Activated CD8-positive, alpha-beta T cell treated with anti-CD3 and anti-CD28 coated beads, Interleukin-2, amount 10 ng/mL, durations not matched to agents 7 days and 5 days (primary cell): ENCODE measurements at regions not wholly inside any gene's neighbourhood (a gene's known extent, or its start where the extent isn't known, plus 50 kb on each side); places are given as distances from the start of the nearest gene placed in this dataset.

Experiments used
- ATAC-seq: fragments of 150-1000 bp; cut with Tn5 transposase; one replicate; pipeline ENCODE4 v1.10.0; 2021; ENCODE audit warnings: moderate library complexity
- CTCF ChIA-PET: fragments of 350-600 bp; sonication (Branson Sonifier 250); formaldehyde crosslinking; loops from one replicate; lab custom pipeline; 2021; ENCODE audit warnings: antibody characterized with exemption; lab: Charles Lee
- POLR2A ChIA-PET: fragments of 350-600 bp; sonication (Branson Sonifier 250); formaldehyde crosslinking; loops from one replicate; lab custom pipeline; 2021; ENCODE audit warnings: antibody characterized with exemption; lab: Charles Lee
- DNase-seq: peaks from one replicate; pipeline ENCODE4 v3.0.0-alpha.2; 2020
- H3K27ac Mint-ChIP-seq: one replicate; pipeline ENCODE4 v1.8.0; 2021; ENCODE audit warnings: mild to moderate bottlenecking, mixed read lengths
- H3K27me3 Mint-ChIP-seq: one replicate; pipeline ENCODE4 v1.8.0; 2021; ENCODE audit warnings: low read depth, mixed read lengths
- H3K36me3 Mint-ChIP-seq: one replicate; pipeline ENCODE4 v1.8.0; 2021; ENCODE audit warnings: low read depth, mixed read lengths
- H3K4me1 Mint-ChIP-seq: one replicate; pipeline ENCODE4 v1.8.0; 2021; ENCODE audit warnings: low read depth, mixed read lengths
- H3K4me3 Mint-ChIP-seq: one replicate; pipeline ENCODE4 v1.8.0; 2021; ENCODE audit warnings: mild to moderate bottlenecking, mixed read lengths
- H3K9me3 Mint-ChIP-seq: one replicate; pipeline ENCODE4 v1.8.0; 2022; ENCODE audit warnings: mixed read lengths; ENCODE audit not compliant: insufficient read depth

- H3K36me3 Mint-ChIP-seq: no peaks in the 10 kb centered on the region
- ATAC-seq (no peak), DNase-seq (no peak)
- ChIA-PET POLR2A (no interaction called here), CTCF (no interaction called here)
- H3K4me1 Mint-ChIP-seq: no peaks in the 10 kb centered on the region
- H3K27ac Mint-ChIP-seq: no peak overlapping the region
- H3K9me3 Mint-ChIP-seq: no peaks in the 10 kb centered on the region
- H3K27me3 Mint-ChIP-seq: no peaks in the 10 kb centered on the region
- no peak overlapping the region for H3K4me3 Mint-ChIP-seq
Measured at GRCh38 chr14:76551906-76552305, 176.0 kb downstream of the ESRRB start.

DNA sequence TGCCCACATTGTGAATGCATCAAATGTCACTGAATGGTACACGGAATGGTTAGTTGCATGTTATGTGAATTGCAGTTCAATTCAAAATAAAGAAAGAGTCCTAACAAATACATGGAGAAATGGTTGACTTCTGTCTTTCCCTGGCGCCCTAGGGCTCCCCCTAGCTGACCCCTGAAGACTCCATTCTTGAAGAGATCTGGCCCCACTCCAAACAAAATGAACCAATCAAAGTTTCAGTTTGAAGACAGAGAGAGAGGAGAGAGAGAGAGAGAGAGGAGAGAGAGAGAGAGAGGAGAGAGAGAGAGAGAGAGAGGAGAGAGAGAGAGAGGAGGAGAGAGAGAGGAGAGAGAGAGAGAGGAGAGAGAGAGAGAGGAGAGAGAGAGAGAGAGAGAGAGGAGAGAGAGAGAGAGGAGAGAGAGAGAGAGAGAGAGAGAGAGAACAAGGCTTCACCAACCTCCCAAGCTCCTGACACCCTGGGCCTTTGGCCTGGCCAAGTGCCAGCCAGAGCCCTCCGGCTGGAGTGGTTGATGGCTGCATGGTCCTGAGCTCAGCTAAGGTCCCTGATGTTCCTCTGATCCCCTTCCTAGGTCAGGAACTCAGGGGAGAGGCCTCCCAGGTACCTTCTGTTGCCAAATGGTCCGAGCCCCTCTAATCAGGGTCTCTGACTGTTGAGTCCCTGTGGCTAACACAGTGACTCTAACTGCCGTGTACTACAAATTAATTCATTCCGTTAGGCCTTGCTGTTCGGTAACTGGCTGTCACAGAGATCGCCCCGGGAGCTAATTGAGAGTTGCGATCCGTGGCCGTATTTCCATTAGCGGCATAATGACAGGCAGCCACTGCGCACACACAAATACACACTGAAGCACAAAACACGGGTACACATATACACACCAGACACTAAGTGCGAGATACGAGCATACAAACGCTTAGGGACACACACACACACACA is 188.8 kb downstream of the ESRRB start:
- ChIA-PET CTCF (interaction anchor here (0.6 kb wide), 1 partner anchor 426 kb away, joined by 3 read pairs; no protein-coding TSS in a partner anchor), POLR2A (no interaction called here)
- H3K27me3 Mint-ChIP-seq: peaks cover 3% of the 10 kb centered on the region
- no peak for DNase-seq
- no peak for ATAC-seq
- H3K4me1 Mint-ChIP-seq: no peaks in the 10 kb centered on the region
- no peaks in the 10 kb centered on the region for H3K9me3 Mint-ChIP-seq
- no peak overlapping the region for H3K27ac Mint-ChIP-seq
- no peak overlapping the region for H3K4me3 Mint-ChIP-seq
- H3K36me3 Mint-ChIP-seq: no peaks in the 10 kb centered on the region

DNA sequence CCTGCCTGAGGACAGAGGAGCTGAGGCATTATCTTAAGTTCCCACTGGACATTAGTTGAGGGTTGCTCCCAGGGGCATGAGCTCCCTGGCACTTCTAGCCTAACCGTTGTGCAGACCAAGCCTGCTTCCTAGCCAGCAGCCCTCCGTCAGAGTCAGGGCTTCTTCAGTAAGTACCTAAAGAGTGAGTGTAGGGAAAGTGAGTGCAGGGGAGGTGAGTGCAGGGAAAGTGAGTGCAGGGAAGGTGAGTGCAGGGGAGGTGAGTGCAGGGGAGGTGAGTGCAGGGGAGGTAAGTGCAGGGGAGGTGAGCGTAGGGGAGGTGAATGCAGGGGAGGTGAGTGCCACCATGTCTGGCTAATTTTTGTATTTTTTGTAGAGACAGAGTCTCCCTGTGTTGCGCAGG is 190.5 kb downstream of the ESRRB start:
- H3K27me3 Mint-ChIP-seq: peaks cover 3% of the 10 kb centered on the region
- DNase-seq (no peak), ATAC-seq (no peak)
- no peaks in the 10 kb centered on the region for H3K9me3 Mint-ChIP-seq
- H3K4me3 Mint-ChIP-seq: no peak overlapping the region
- no peaks in the 10 kb centered on the region for H3K4me1 Mint-ChIP-seq
- CTCF ChIA-PET: no interaction called here
- H3K27ac Mint-ChIP-seq: no peak overlapping the region
- POLR2A ChIA-PET: no interaction called here
- H3K36me3 Mint-ChIP-seq: no peaks in the 10 kb centered on the region

GRCh38 chr14:76574416-76575095 is 186.7 kb upstream of the VASH1 start:
- no peaks in the 10 kb centered on the region for H3K9me3 Mint-ChIP-seq
- no peak for ATAC-seq
- H3K4me3 Mint-ChIP-seq: no peak overlapping the region
- ChIA-PET POLR2A (no interaction called here), CTCF (no interaction called here)
- no peak for DNase-seq
- no peaks in the 10 kb centered on the region for H3K36me3 Mint-ChIP-seq
- H3K27me3 Mint-ChIP-seq: no peaks in the 10 kb centered on the region
- H3K4me1 Mint-ChIP-seq: no peaks in the 10 kb centered on the region
- H3K27ac Mint-ChIP-seq: no peak overlapping the region

- no peak for ATAC-seq
- no peak for DNase-seq
- CTCF ChIA-PET: no interaction called here
- POLR2A ChIA-PET: no interaction called here
- H3K27me3 Mint-ChIP-seq: no peaks in the 10 kb centered on the region
- no peaks in the 10 kb centered on the region for H3K9me3 Mint-ChIP-seq
- no peaks in the 10 kb centered on the region for H3K36me3 Mint-ChIP-seq
- H3K4me1 Mint-ChIP-seq: no peaks in the 10 kb centered on the region
- no peak overlapping the region for H3K4me3 Mint-ChIP-seq
- H3K27ac Mint-ChIP-seq: no peak overlapping the region
Measured at GRCh38 chr14:76575108-76575507, 186.2 kb upstream of the VASH1 start.

DNA sequence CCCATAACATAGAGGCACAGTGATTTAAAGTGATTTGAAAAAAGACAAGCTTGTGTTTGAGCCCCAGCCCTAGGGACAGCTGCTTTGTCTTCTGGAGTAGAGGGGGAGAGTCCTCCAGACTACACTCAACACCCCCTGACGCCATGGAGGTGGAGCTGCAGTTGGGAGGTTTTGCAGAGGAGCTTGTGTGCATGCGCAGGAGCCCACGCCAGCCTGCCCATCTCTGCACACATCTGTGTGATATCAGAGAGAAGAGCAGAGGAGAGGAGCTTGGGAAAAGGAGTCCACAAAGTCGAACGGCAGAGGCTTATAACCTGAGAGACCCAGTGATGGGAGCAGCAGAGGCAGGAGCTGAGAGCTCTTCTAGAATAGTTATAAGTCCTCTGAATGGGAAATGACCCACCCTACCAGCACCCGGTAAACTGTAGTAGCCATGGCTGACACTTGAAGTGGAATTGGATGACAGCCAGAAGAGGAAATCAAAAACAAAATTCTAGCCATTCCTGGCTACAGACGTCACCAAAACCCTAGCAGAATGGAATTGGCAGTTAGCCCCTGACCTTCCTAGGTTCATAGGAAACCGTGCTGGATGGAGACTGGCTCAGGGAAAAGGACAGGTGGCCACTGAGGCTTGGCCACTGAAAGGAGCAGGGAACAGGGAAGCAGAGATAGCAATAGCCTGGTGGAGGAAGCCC is 185.1 kb upstream of the VASH1 start:
- Mint-ChIP-seq H3K9me3 (no peaks in the 10 kb centered on the region), H3K27ac (no peak overlapping the region), H3K27me3 (no peaks in the 10 kb centered on the region), H3K4me3 (no peak overlapping the region), H3K4me1 (no peaks in the 10 kb centered on the region), H3K36me3 (no peaks in the 10 kb centered on the region)
- ChIA-PET CTCF (interaction anchor here (0.5 kb wide), 1 partner anchor 617 kb away, joined by 3 read pairs; no protein-coding TSS in a partner anchor), POLR2A (no interaction called here)
- ATAC-seq (no peak), DNase-seq (no peak)

GRCh38 chr14:76577090-76577489 is 184.2 kb upstream of the VASH1 start:
- Mint-ChIP-seq H3K36me3 (no peaks in the 10 kb centered on the region), H3K4me1 (no peaks in the 10 kb centered on the region), H3K9me3 (no peaks in the 10 kb centered on the region), H3K27me3 (no peaks in the 10 kb centered on the region), H3K27ac (no peak overlapping the region), H3K4me3 (no peak overlapping the region)
- ChIA-PET CTCF (no interaction called here), POLR2A (no interaction called here)
- ATAC-seq (no peak), DNase-seq (no peak)

GRCh38 chr14:76577837-76578236 is 183.4 kb upstream of the VASH1 start:
- H3K4me1 Mint-ChIP-seq: no peaks in the 10 kb centered on the region
- POLR2A ChIA-PET: no interaction called here
- no peak for DNase-seq
- H3K4me3 Mint-ChIP-seq: no peak overlapping the region
- H3K27ac Mint-ChIP-seq: no peak overlapping the region
- H3K27me3 Mint-ChIP-seq: no peaks in the 10 kb centered on the region
- H3K36me3 Mint-ChIP-seq: no peaks in the 10 kb centered on the region
- CTCF ChIA-PET: no interaction called here
- no peaks in the 10 kb centered on the region for H3K9me3 Mint-ChIP-seq
- ATAC-seq: no peak

- DNase-seq: no peak
- no peak for ATAC-seq
- ChIA-PET CTCF (no interaction called here), POLR2A (no interaction called here)
- Mint-ChIP-seq H3K9me3 (no peaks in the 10 kb centered on the region), H3K27me3 (no peaks in the 10 kb centered on the region), H3K4me1 (no peaks in the 10 kb centered on the region), H3K27ac (no peak overlapping the region), H3K4me3 (no peak overlapping the region), H3K36me3 (no peaks in the 10 kb centered on the region)
Measured at GRCh38 chr14:76580399-76580798, 180.9 kb upstream of the VASH1 start.

DNA sequence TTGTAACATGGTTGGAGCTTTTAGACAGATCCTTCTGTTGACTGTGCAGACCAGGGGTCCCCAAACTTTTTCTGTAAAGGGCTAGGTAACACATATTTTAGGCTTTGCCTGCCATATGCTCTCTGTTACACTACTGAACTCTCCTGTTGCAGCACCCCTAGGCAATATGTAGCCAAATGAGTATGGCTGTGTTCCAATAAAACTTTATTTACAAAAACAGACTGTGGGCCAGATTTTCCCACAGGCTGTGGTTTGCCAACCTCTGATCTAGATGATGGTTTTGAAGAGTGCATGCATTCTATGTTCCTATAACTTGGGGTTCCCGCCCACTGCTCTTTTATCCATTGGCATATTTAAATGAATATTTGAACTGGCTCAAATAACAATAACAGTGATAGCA is 180.3 kb upstream of the VASH1 start:
- no peak for ATAC-seq
- ChIA-PET CTCF (no interaction called here), POLR2A (no interaction called here)
- no peak for DNase-seq
- Mint-ChIP-seq H3K36me3 (no peaks in the 10 kb centered on the region), H3K9me3 (no peaks in the 10 kb centered on the region), H3K27ac (no peak overlapping the region), H3K4me1 (no peaks in the 10 kb centered on the region), H3K4me3 (no peak overlapping the region), H3K27me3 (no peaks in the 10 kb centered on the region)

GRCh38 chr14:76581592-76581991 is 179.7 kb upstream of the VASH1 start:
- DNase-seq: no peak
- Mint-ChIP-seq H3K9me3 (no peaks in the 10 kb centered on the region), H3K36me3 (no peaks in the 10 kb centered on the region), H3K4me3 (no peak overlapping the region), H3K27me3 (no peaks in the 10 kb centered on the region), H3K27ac (no peak overlapping the region), H3K4me1 (no peaks in the 10 kb centered on the region)
- ATAC-seq: no peak
- ChIA-PET CTCF (no interaction called here), POLR2A (no interaction called here)

DNA sequence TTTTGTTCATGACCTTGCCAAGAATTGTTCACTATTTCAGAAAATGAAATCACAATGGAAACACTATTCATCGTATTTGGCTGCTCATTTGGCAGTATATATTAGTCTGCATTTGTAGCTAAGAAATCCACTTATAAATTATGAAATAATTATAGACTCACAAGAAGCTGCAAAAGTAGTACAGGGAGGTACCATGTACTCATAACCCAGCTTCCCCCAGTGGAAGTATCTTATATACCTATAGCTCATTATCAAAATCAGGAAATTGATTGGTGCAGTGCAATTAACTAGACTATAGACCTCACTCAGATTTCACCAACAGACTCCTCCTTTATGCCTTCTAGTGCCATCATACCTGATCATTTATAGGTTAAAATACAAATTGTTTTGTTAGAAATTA is 178.8 kb upstream of the VASH1 start:
- Mint-ChIP-seq H3K27me3 (no peaks in the 10 kb centered on the region), H3K4me3 (no peak overlapping the region), H3K27ac (no peak overlapping the region), H3K36me3 (no peaks in the 10 kb centered on the region), H3K4me1 (no peaks in the 10 kb centered on the region), H3K9me3 (no peaks in the 10 kb centered on the region)
- no peak for ATAC-seq
- POLR2A ChIA-PET: no interaction called here
- CTCF ChIA-PET: no interaction called here
- no peak for DNase-seq
